HCT116 (cell line): ENCODE measurements at regions not wholly inside any gene's neighbourhood (a gene's known extent, or its start where the extent isn't known, plus 50 kb on each side); places are given as distances from the start of the nearest gene placed in this dataset.

Experiments
- ATAC-seq: fragments of 200-7000 bp; cut with Tn5 transposase; 2 replicates; pipeline ENCODE4 v1.9.1; 2020; ENCODE audit warnings: mild to moderate bottlenecking, moderate library complexity
- BruUV-seq: library from RNA; stranded (reverse); fragments of 400-500 nt; replicated peaks from 2 replicates; lab custom pipeline; 2021; lab: Mats Ljungman, UMichigan
- CTCF ChIA-PET: fragments of 300-600 bp; sonication (Branson Sonifier 250); formaldehyde crosslinking; loops from one replicate; lab custom pipeline; 2021; ENCODE audit warnings: antibody characterized with exemption; lab: Charles Lee
- POLR2A ChIA-PET: fragments of 300-600, 350-600 bp; sonication (Branson Sonifier 250); formaldehyde crosslinking; loops from one replicate; lab custom pipeline; 2021; ENCODE audit warnings: antibody characterized with exemption; lab: Charles Lee
- RAD21 ChIA-PET, 2 experiments: fragments of 300-600 bp; sonication (Branson Sonifier 250); formaldehyde crosslinking; loops; one replicate each; lab custom pipeline; 2023; ENCODE audit warnings: low total read pairs in 2 of 2; ENCODE audit not compliant: uncharacterized antibody in 2 of 2, unreplicated experiment in 2 of 2, low non-redundant PET in 1 of 2; lab: Charles Lee
- DNase-seq: peaks from one replicate; pipeline ENCODE4 v3.0.0-alpha.2; 2010; ENCODE audit warnings: low read depth, low spot score
- H2AFZ ChIP-seq: fragments of 200-600 bp; shearing (Covaris generic), sonication (generic); 2 replicates; pipeline ENCODE4 v1.6.1; 2017; ENCODE audit warnings: low read depth, mixed run types, mixed read lengths, antibody characterized with exemption, low read length; ENCODE audit not compliant: poor library complexity, severe bottlenecking
- H3K27ac ChIP-seq: 2 replicates; pipeline ENCODE4 v1.5.1; 2012; ENCODE audit warnings: low read depth, low read length
- H3K27me3 ChIP-seq: fragments of 200-600 bp; sonication (generic); 2 replicates; pipeline ENCODE4 v1.6.1; 2016; ENCODE audit warnings: mixed run types, low read length, mixed read lengths; ENCODE audit not compliant: insufficient read depth
- H3K36me3 ChIP-seq, 2 experiments: fragments of 200-500 bp in 1 of 2; fragments of 200-600 bp in 1 of 2; sonication (Bioruptor generic) in 1 of 2; sonication (generic) in 1 of 2; 2 replicates each; pipeline versions ENCODE4 v1.5.1 to v1.6.1; 2014 to 2016; ENCODE audit warnings: low read length in 2 of 2, inconsistent platforms in 1 of 2, mixed read lengths in 1 of 2, mixed run types in 1 of 2; ENCODE audit not compliant: insufficient read depth in 2 of 2, control insufficient read depth in 1 of 2
- H3K4me1 ChIP-seq, 2 experiments: fragments of 200-600 bp in 1 of 2; sonication (generic) in 1 of 2; 2 replicates each; pipeline versions ENCODE4 v1.5.1 to v1.6.1; 2012 to 2017; ENCODE audit warnings: low read length in 2 of 2, inconsistent platforms in 1 of 2, mild to moderate bottlenecking in 1 of 2, mixed read lengths in 1 of 2, mixed run types in 1 of 2, moderate library complexity in 1 of 2; ENCODE audit not compliant: insufficient read depth in 2 of 2, control insufficient read depth in 1 of 2
- H3K4me2 ChIP-seq: fragments of 200-600 bp; sonication (generic); 2 replicates; pipeline ENCODE4 v1.6.1; 2017; ENCODE audit warnings: mixed run types, low read length, mixed read lengths
- H3K4me3 ChIP-seq, 2 experiments: fragments of 200-600 bp in 1 of 2; sonication (generic) in 1 of 2; replicated peaks in 1 of 2; 2 replicates each; pipeline ENCODE4 v1.5.1; 2011 to 2016; ENCODE audit warnings: low read length in 2 of 2, control low read depth in 1 of 2, low read depth in 1 of 2, mild to moderate bottlenecking in 1 of 2, mixed read lengths in 1 of 2, mixed run types in 1 of 2
- H3K79me2 ChIP-seq: fragments of 200-600 bp; sonication (generic); 2 replicates; pipeline ENCODE4 v1.6.1; 2017; ENCODE audit warnings: mild to moderate bottlenecking, mixed run types, low read length, moderate library complexity, mixed read lengths; ENCODE audit not compliant: insufficient read depth
- H3K9ac ChIP-seq: fragments of 200-600 bp; sonication (generic); 2 replicates; pipeline ENCODE4 v1.6.1; 2016; ENCODE audit warnings: low read length, mixed read lengths
- H3K9me2 ChIP-seq: fragments of 200-600 bp; sonication (generic), shearing (Covaris generic); 2 replicates; pipeline ENCODE4 v1.6.1; 2017; ENCODE audit warnings: mixed run types, mild to moderate bottlenecking, moderate library complexity; ENCODE audit not compliant: insufficient read depth
- H3K9me3 ChIP-seq, 2 experiments: fragments of 200-500 bp in 1 of 2; fragments of 200-600 bp in 1 of 2; sonication (Bioruptor generic) in 1 of 2; sonication (generic) in 1 of 2; 2 replicates each; pipeline ENCODE4 v1.6.1; 2014 to 2017; ENCODE audit warnings: low read length in 2 of 2, mixed read lengths in 2 of 2, inconsistent platforms in 1 of 2, low read depth in 1 of 2, mild to moderate bottlenecking in 1 of 2, mixed run types in 1 of 2, moderate library complexity in 1 of 2; ENCODE audit not compliant: control insufficient read depth in 1 of 2, insufficient read depth in 1 of 2
- H4K20me1 ChIP-seq: fragments of 200-600 bp; sonication (generic), shearing (Covaris generic); 2 replicates; pipeline ENCODE4 v1.6.1; 2017; ENCODE audit warnings: mixed run types, mild to moderate bottlenecking, moderate library complexity; ENCODE audit not compliant: insufficient read depth
- EGR1 ChIP-seq: IDR thresholded peaks from 2 replicates; pipeline ENCODE4 v1.6.1; 2012; ENCODE audit warnings: low read depth
- EZH2 ChIP-seq: fragments of 200-600 bp; sonication (generic); IDR thresholded peaks from 2 replicates; pipeline ENCODE4 v1.6.1; 2017; ENCODE audit warnings: antibody characterized with exemption, mixed run types
- JUND ChIP-seq: IDR thresholded peaks from 2 replicates; pipeline ENCODE4 v1.6.1; 2012
- TCF7L2 ChIP-seq: IDR thresholded peaks from 2 replicates; pipeline ENCODE4 v1.7.0; 2011; ENCODE audit warnings: borderline replicate concordance, inconsistent platforms; ENCODE audit not compliant: insufficient read depth, insufficient read length; ENCODE audit errors: extremely low read depth
- intact Hi-C: fragments of 100-400 bp; cut with micrococcal nuclease; formaldehyde crosslinking; loops from 2 replicates; pipeline ENCODE4 v1.10.0; 2022
- TF ChIP-seq, protein P1 (sequence below): IDR thresholded peaks from 2 replicates; pipeline ENCODE4 v1.6.1; 2012

DNA sequence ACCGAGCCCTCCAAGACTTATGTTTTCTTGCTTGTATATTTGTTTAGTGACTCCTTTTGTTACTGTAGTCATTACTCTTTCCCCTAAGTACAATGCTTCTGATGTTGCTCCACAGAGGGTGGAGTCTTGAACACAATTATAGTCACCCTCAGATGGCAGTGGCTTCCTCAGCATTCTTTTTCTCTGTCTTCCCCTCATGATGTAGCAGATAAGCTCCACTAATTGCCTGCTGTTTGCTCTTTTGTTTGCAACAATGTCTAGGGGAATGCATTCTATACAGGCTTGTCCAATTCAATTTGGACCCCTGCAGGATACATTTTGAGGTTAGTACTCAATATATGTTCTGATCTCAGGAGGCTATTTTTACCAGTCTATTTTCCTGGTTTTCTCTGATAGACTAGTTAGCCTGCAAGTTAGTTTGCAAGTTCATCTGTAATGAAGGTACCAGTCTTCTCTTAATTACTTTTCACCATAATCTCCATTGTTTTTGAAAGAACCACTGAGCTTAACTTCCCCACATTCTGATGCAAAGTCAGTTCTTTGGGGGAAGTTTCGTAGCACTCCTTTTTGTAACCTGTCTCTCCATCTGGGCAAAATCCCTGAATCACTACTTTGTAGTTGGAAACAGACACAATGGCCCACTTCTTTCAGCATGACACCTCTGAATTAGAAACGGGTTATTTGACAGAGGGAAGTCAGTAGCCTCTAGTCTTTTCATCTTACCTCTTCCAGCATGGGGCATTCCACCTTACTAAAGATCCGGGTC, 1509.2 kb downstream of the CDH11 start:
- ATAC-seq: no peak
- intact Hi-C loops: no loop called here

DNA sequence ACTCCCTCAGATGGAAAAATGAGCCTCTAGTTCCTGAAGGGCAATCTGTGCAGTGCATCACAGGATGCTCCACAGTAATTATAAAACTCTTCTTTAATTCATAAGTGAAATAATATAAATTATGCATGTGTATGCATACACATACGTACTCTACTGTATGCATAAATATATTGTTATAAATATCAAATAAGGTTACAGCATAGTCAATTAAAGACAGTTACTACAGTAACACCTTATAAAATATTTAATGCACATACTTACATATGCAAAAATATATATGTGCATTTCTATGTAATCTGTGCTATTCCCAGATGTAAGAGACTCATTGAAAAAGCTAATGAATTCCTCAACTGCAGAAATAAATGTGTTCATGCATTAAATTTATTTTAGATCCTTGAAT, 1515.1 kb downstream of the CDH11 start:
- no peak for DNase-seq
- Histone ChIP-seq H2AFZ (no peak overlapping the region), H3K4me2 (no peak overlapping the region), H3K9me2 (no peaks in the 10 kb centered on the region), H3K36me3 (no peaks in the 10 kb centered on the region), H4K20me1 (no peaks in the 10 kb centered on the region), H3K79me2 (no peaks in the 10 kb centered on the region), H3K27me3 (no peaks in the 10 kb centered on the region), H3K4me3 (no peak overlapping the region), H3K4me1 (no peaks in the 10 kb centered on the region), H3K27ac (no peak overlapping the region), H3K9ac (no peak overlapping the region), H3K9me3 (peaks cover 5 to 21% of the 10 kb centered on the region in 2 experiments; a peak in 2 of 4 replicates)
- ChIA-PET CTCF (no interaction called here), RAD21 (no interaction called here), POLR2A (no interaction called here)
- BruUV-seq: no TSS peak
- intact Hi-C loops: no loop called here
- TF ChIP-seq TCF7L2: no peak
- TF ChIP-seq EGR1: no peak
- TF ChIP-seq JUND: no peak
- ATAC-seq: no peak

More for the DNA sequence above, 1509.2 kb downstream of the CDH11 start:
- H3K4me1 ChIP-seq: no peaks in the 10 kb centered on the region
- CTCF ChIA-PET: no interaction called here
- no peaks in the 10 kb centered on the region for H3K36me3 ChIP-seq
- DNase-seq: no peak
- H3K9me2 ChIP-seq: no peaks in the 10 kb centered on the region
- RAD21 ChIA-PET: no interaction called here
- POLR2A ChIA-PET: no interaction called here
- H3K4me3 ChIP-seq: no peak overlapping the region
- TF ChIP-seq, protein P1, sequence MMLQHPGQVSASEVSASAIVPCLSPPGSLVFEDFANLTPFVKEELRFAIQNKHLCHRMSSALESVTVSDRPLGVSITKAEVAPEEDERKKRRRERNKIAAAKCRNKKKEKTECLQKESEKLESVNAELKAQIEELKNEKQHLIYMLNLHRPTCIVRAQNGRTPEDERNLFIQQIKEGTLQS: no peak
- TF ChIP-seq EZH2: no peak
- TF ChIP-seq, all 23 proteins: peak for 0
- Histone ChIP-seq H3K9me3 (peaks cover 6 to 10% of the 10 kb centered on the region in 2 experiments; a peak in 2 of 4 replicates), H3K9ac (no peak overlapping the region), H3K79me2 (no peaks in the 10 kb centered on the region), H2AFZ (no peak overlapping the region), H4K20me1 (no peaks in the 10 kb centered on the region), H3K27me3 (no peaks in the 10 kb centered on the region), H3K4me2 (no peak overlapping the region), H3K27ac (no peak overlapping the region)
- no TSS peak for BruUV-seq
